Esophagus muscularis mucosa (tissue), 3 donors: ENCODE measurements at regions not wholly inside any gene's neighbourhood (a gene's known extent, or its start where the extent isn't known, plus 50 kb on each side); places are given as distances from the start of the nearest gene placed in this dataset.

Experiments
- CTCF ChIP-seq, 3 experiments: fragments of 200-600 bp in 2 of 3; fragments of 450-650 bp in 1 of 3; sonication (generic) in 2 of 3; IDR thresholded peaks; one replicate each; pipeline ENCODE4 v1.5.1; 2017 to 2019; ENCODE audit warnings: antibody characterized with exemption in 3 of 3, mild to moderate bottlenecking in 2 of 3, moderate library complexity in 1 of 3
- POLR2A ChIP-seq: fragments of 450-650 bp; IDR thresholded peaks from one replicate; pipeline ENCODE4 v1.6.1; 2017; ENCODE audit warnings: antibody characterized with exemption, moderate library complexity, mild to moderate bottlenecking, low read depth

GRCh38 chr20:24723647-24724352 lies 225.3 kb upstream of the CST7 start:
- no peak for TF ChIP-seq CTCF (IDR thresholded peaks at IDR 0.05)
- no peak for TF ChIP-seq POLR2A
